AG04450 (cell line): ENCODE measurements at regions not wholly inside any gene's neighbourhood (a gene's known extent, or its start where the extent isn't known, plus 50 kb on each side); places are given as distances from the start of the nearest gene placed in this dataset.
"Not testable (repeated sequence)": the region's sequence is repeated elsewhere in the genome, so short reads cannot be mapped to it uniquely, and the experiment has no call there.

Experiments used
- CTCF ChIA-PET: fragments of 300-600, 350-600 bp; formaldehyde crosslinking; extraction: SDS; loops from one replicate; lab custom pipeline; 2022; ENCODE audit warnings: antibody characterized with exemption, inconsistent platforms; lab: Charles Lee
- POLR2A ChIA-PET: fragments of 350-600 bp; formaldehyde crosslinking; extraction: SDS; loops from one replicate; lab custom pipeline; 2021; ENCODE audit warnings: antibody characterized with exemption, inconsistent platforms; lab: Yijun Ruan, JAX
- DNase-seq: peaks from one replicate; pipeline ENCODE4 v3.0.0-alpha.2; 2011; ENCODE audit warnings: low read depth, low spot score
- H3K27ac ChIP-seq: one replicate; pipeline ENCODE4 v1.5.1; 2012; ENCODE audit warnings: low read depth, low read length, control low read depth
- H3K27me3 ChIP-seq: one replicate; pipeline ENCODE4 v1.6.0; 2012; ENCODE audit warnings: low read length; ENCODE audit not compliant: control insufficient read depth, insufficient read depth
- H3K4me3 ChIP-seq: 2 replicates; pipeline ENCODE4 v1.5.1; 2011; ENCODE audit warnings: mild to moderate bottlenecking, low read depth, low read length, control low read depth
- H3K9me3 ChIP-seq: 2 replicates; pipeline ENCODE4 v1.5.1; 2012; ENCODE audit warnings: low read length; ENCODE audit not compliant: control insufficient read depth, insufficient read depth
- CTCF ChIP-seq: IDR thresholded peaks from 2 replicates; pipeline ENCODE4 v1.5.1; 2011; ENCODE audit warnings: low read depth, low read length, control low read depth, inconsistent platforms

DNA sequence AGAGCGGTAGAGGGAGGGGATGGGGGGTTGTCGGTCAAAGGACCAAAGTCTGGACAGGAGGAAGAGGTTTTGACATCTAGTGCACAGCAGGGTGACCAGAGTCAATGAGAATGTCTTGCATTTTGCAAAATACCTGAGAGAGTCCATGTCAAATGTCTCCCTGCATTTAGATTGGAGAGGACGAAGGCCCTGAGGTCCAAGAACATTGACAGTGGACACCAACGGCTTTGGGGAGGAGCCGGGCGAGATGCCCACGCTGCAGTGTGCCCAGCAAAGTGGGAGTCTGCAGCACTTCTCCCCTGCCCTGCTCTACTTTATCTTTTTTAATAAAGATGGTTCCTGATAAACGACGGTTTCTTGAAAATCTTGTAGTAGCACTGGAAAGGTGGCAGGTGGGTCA, 67.4 kb upstream of the TAMM41 start:
- DNase-seq, result no peak
- CTCF ChIA-PET, result no interaction called here
- H3K9me3 ChIP-seq, result peaks cover 5% of the 10 kb centered on the region; the same call in 1 of the 2 replicates
- H3K27me3 ChIP-seq, result peaks cover 4% of the 10 kb centered on the region
- POLR2A ChIA-PET, result no interaction called here
- no peak for TF ChIP-seq CTCF
- no peak overlapping the region for H3K27ac ChIP-seq
- H3K4me3 ChIP-seq, result no peak overlapping the region

DNA sequence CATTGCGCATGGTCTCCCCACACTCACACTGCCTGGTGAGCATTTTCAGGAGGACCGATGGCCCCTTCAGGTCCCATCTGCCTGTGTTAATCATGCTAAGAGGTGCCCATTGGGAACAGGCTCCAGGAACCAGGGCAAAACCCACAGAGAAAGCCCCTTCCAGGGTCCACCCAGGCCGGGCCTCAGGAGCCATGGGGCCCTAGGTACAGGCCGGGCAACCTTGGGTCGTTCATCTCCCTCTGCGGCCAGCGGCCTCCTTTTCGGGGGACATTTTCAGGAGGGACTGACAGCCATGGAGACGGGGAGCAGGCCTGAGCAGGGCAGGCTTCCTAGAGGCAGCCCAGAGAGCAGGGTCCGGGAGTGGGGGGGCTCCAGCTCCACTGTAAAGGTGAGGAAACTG, 68.0 kb upstream of the TAMM41 start:
- CTCF ChIA-PET, result no interaction called here
- Histone ChIP-seq H3K9me3 (peaks cover 5% of the 10 kb centered on the region; the same call in 1 of the 2 replicates), H3K27me3 (peaks cover 7% of the 10 kb centered on the region), H3K4me3 (no peak overlapping the region), H3K27ac (no peak overlapping the region)
- POLR2A ChIA-PET, result no interaction called here
- TF ChIP-seq CTCF, result no peak
- DNase-seq, result no peak

DNA sequence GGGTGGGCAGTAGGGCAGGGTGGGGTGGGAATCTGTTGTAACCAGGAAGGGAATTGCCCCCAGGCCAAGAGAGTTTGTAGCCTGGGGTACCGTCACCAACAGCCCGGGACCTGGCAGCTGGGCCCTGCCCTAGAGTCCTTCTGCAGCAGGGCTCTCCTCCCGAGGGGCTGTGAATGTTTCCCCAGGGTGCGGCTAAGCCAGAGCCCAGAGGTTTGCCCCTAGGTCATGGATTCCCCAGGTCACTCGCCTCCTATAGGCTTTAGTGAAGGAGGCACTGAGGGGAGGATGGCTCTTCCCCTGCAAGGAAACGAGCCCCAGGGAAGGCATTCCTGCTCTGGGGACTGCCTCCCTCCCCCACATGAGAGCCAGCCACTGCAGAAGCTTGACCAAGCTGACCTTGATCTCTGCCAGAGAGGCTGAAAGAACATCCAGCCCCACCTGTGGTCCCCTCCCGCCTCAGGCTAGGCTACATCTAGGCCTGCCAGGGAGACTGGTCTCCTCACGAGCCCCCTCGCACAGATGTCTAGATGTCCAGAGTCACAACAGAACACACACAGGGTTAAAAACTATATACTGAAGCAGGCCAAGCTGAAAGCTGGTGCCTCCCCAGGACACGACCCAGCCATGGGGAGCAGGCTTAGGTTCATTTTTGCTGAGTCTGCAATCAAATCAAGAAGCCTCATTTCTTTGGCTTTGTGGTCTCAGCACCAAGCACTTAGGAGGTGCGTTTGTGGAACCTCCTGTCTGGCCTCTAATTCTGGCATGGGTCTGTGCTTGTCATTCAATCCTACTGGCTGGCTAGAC, 69.1 kb upstream of the TAMM41 start:
- Histone ChIP-seq H3K27ac (no peak overlapping the region), H3K27me3 (peaks cover 7% of the 10 kb centered on the region), H3K9me3 (peaks cover 5% of the 10 kb centered on the region; the same call in 1 of the 2 replicates), H3K4me3 (no peak overlapping the region)
- CTCF ChIA-PET, result no interaction called here
- POLR2A ChIA-PET, result no interaction called here
- TF ChIP-seq CTCF, result no peak
- no peak for DNase-seq

DNA sequence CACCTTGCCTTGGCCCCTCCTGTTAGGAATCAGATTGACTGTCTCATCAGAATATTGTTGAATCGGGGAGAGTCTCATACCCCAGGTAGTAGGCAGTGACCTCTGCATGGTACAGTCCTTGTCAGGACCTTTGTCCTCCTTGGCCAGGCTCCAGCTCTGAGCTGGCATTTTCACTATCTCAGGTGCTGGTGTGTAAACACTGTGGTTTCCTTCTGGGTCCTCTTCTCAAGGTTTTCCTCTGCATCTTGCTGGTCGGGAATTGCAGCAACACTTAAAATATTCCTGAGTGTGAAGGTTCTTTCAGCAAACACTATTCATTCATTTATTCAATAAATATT, 69.7 kb upstream of the TAMM41 start:
- H3K4me3 ChIP-seq, H3K27me3 ChIP-seq, CTCF ChIA-PET, H3K9me3 ChIP-seq, H3K27ac ChIP-seq, POLR2A ChIA-PET, DNase-seq: not testable (repeated sequence)

DNA sequence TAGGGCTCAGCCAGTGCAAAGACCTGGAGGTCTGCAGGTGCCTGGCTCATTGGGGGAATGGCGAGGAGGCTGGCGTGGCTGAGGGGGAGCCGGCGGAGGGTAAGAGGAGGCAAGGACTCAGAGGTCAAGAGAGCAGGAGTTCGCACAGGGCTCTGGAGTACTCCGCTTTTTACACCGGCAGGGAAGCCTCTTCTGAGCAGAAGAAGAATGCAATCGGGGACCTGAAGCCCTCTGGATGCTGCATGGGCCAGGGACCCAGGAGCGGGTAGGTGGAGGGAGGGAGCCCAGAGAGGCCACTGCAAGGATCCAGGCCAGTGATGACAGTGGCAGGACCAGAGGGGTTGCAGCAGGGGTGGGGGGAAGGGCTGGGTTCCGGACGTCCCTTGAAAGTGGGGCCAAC, 70.4 kb upstream of the TAMM41 start:
- no peak for DNase-seq
- TF ChIP-seq CTCF, result no peak
- POLR2A ChIA-PET, result no interaction called here
- CTCF ChIA-PET, result no interaction called here
- H3K9me3 ChIP-seq, result peaks cover 5% of the 10 kb centered on the region; the same call in 1 of the 2 replicates
- peaks cover 7% of the 10 kb centered on the region for H3K27me3 ChIP-seq
- no peak overlapping the region for H3K4me3 ChIP-seq
- no peak overlapping the region for H3K27ac ChIP-seq
